ENCODE measurements at regions not wholly inside any gene's neighbourhood (a gene's known extent, or its start where the extent isn't known, plus 50 kb on each side); places are given as distances from the start of the nearest gene placed in this dataset.

DNA sequence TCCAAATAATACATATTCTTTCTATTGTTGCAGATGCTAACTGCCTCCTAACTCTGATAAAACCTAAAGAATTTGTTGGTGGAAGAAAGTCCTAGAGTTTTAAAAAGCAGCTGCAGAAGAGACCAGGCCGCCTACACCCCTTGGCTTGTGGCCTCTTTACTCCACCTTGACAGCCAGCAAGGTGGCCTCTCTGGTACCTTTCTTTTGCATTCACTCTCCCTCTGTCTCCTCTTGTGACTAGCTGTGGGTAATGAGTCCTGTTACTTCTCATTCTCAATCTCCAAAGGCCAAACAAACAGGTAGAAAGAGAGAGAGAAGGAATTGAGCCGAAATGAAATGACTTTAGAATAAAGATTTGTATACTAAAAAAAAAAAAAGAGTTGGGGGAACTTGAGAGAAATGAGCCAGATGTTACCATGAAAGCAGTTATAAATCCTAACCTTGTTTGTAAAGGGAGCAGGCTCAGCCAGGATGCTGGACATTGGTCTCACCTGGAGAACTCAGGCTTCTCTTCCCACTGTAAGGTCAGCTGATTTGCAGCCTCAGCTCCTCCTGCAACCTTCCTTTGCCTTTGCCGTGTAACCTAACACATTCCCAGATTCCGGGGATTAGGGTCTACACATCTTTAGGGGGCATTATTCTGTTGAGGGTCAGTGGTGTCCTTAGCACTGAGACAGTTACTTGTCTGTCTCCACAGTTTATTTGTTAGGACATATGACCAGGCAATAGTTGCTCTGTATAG, 164.1 kb upstream of the IRF2BP2 start:
- H3K9me1 ChIP-seq (ENCODE audit: control insufficient read depth, insufficient read depth, low read length) = no peaks in the 10 kb centered on the region
- no peaks in the 10 kb centered on the region for H3K79me2 ChIP-seq (ENCODE audit: control insufficient read depth, insufficient read depth, low read length)
- no peaks in the 10 kb centered on the region for H3K36me3 ChIP-seq (ENCODE audit: control insufficient read depth, insufficient read depth, low read length)
- CTCF ChIA-PET (ENCODE audit: low intra/inter-chr PET ratio) = no interaction called here
- 53% methylated on average over 4 of the region's 4 CpGs for WGBS (ENCODE audit: insufficient coverage, low coverage, missing lambda C conversion rate)
- no peak overlapping the region for H2AFZ ChIP-seq (ENCODE audit: low read depth, low read length)
- no peak for FAIRE-seq
- no peak for DNase-seq (ENCODE audit: extremely low read depth in 1 of 4, low spot score in 3 of 4)
- TF ChIP-seq PPARD (CRISPR knock-in tag; IDR thresholded peaks at IDR 0.05) (no peak), RBM25 (IDR thresholded peaks at IDR 0.05; ENCODE audit: low read depth, low read length, severe bottlenecking) (peak; percentile 37), ZNF274 (IDR thresholded peaks at IDR 0.05; ENCODE audit: borderline replicate concordance, low read depth, low read length) (no peak)
- in situ Hi-C loops (cut with MboI) (no loop called here), intact Hi-C loops (cut with micrococcal nuclease) (no loop called here)
- ATAC-seq = no peak
- H4K20me1 ChIP-seq (replicated peaks; ENCODE audit: control insufficient read depth, insufficient read depth, low read length) = no peaks in the 10 kb centered on the region
- no peak overlapping the region for H3K4me3 ChIP-seq
- no peak overlapping the region for H3K27ac ChIP-seq (ENCODE audit: extremely low read depth, low read depth, low read length)
- H3K4me2 ChIP-seq (ENCODE audit: insufficient read depth, low read length) = no peak overlapping the region
- peaks cover 21 to 28% of the 10 kb centered on the region in 2 experiments; a peak in 4 of 5 replicates for H3K27me3 ChIP-seq (ENCODE audit: control insufficient read depth in 2 of 2, insufficient read depth in 2 of 2, low read length in 2 of 2)
- POLR2A ChIA-PET = no interaction called here
- H3K4me1 ChIP-seq (replicated peaks in 1 of 2; ENCODE audit: control insufficient read depth in 2 of 2, insufficient read depth in 2 of 2, low read length in 2 of 2) = peaks cover 29 to 30% of the 10 kb centered on the region in 2 experiments
- no peak overlapping the region for H3K9ac ChIP-seq (ENCODE audit: insufficient read depth in 1 of 2, low read depth in 2 of 2, low read length in 2 of 2)
- no TSS peak for BruUV-seq (replicated peaks)
- H3K9me3 ChIP-seq (replicated peaks; ENCODE audit: control insufficient read depth, insufficient read depth, low read depth, low read length) = no peaks in the 10 kb centered on the region

DNA sequence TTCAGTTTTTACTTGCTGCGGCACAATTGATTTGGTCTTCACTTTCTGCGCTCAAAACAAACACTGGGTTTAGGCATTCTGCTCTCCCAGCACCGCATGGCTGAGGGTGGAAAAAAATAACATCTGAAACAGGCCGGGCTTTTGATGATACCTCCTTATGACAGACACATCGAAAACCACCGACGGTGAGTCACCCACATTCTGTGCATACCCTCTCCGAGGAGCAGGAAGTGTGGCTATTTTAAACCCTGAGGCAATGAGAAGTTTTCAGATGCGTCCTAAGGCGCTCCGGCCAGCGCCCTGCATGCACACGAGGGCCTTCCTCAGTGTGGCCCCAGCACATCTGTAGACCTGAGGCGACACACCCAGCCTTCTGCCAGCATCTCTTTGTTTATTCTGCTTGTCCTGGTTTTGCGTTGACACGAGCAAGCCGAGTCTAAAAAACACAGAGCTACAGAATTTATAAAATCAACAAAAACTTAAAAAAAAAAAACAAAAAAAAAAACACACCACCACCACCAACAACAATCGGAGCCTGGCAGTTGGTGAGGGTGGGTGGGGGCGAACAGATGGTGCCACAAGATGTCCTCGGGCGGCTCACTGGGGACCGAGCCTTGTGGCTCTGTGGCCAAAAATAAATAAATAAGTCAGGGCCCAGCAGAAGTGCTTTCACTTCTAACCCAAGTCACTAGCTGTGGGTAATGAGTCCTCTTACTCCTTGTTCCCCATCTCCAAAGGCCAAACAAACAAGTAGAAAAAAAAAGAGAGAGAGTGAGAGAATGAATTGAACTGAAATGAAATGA, 162.6 kb upstream of the IRF2BP2 start:
- in situ Hi-C loops (cut with MboI) (no loop called here), intact Hi-C loops (cut with micrococcal nuclease) (no loop called here)
- Histone ChIP-seq H3K27me3 (ENCODE audit: control insufficient read depth in 2 of 2, insufficient read depth in 2 of 2, low read length in 2 of 2) (peaks cover 8 to 14% of the 10 kb centered on the region in 2 experiments; a peak in 4 of 5 replicates), H3K27ac (ENCODE audit: extremely low read depth, low read depth, low read length) (peak overlapping the region; percentile 53; the same call in 2 of the 3 replicates), H3K79me2 (ENCODE audit: control insufficient read depth, insufficient read depth, low read length) (no peaks in the 10 kb centered on the region), H3K4me3 (no peak overlapping the region), H3K9me3 (replicated peaks; ENCODE audit: control insufficient read depth, insufficient read depth, low read depth, low read length) (no peaks in the 10 kb centered on the region), H3K9me1 (ENCODE audit: control insufficient read depth, insufficient read depth, low read length) (no peaks in the 10 kb centered on the region), H3K36me3 (ENCODE audit: control insufficient read depth, insufficient read depth, low read length) (no peaks in the 10 kb centered on the region), H2AFZ (ENCODE audit: low read depth, low read length) (peak overlapping the region; percentile 90), H3K4me2 (ENCODE audit: insufficient read depth, low read length) (no peak overlapping the region; the same call in 1 of the 2 replicates), H4K20me1 (replicated peaks; ENCODE audit: control insufficient read depth, insufficient read depth, low read length) (no peaks in the 10 kb centered on the region), H3K9ac (ENCODE audit: insufficient read depth in 1 of 2, low read depth in 2 of 2, low read length in 2 of 2) (peak overlapping the region; percentile 24 to 50; a peak in 3 of 4 replicates), H3K4me1 (replicated peaks in 1 of 2; ENCODE audit: control insufficient read depth in 2 of 2, insufficient read depth in 2 of 2, low read length in 2 of 2) (peaks cover 26 to 43% of the 10 kb centered on the region in 2 experiments)
- FAIRE-seq (peak; percentile 90), ATAC-seq (peak; percentile 85), DNase-seq (ENCODE audit: extremely low read depth in 1 of 4, low spot score in 3 of 4) (peak; percentile 60 to 88 (median 72))
- ChIA-PET CTCF (ENCODE audit: low intra/inter-chr PET ratio) (no interaction called here), POLR2A (no interaction called here)
- no TSS peak for BruUV-seq (replicated peaks)
- WGBS (ENCODE audit: insufficient coverage, low coverage, missing lambda C conversion rate) = 36% methylated on average over 22 of the region's 22 CpGs
- TF ChIP-seq NBN (IDR thresholded peaks at IDR 0.05; ENCODE audit: low read depth) (0 out of 2 replicates have a peak, but pooled peaks have one; percentile 28), ZNF584 (CRISPR knock-in tag; IDR thresholded peaks at IDR 0.05; ENCODE audit: low read depth) (peak; percentile 8; the same call in 1 of the 2 replicates), GABPA (tag; conservative IDR thresholded peaks at IDR 0.05; ENCODE audit: low read depth) (peak; percentile 51), SETDB1 (IDR thresholded peaks at IDR 0.05; ENCODE audit: low read length) (peak; percentile 81), CREM (IDR thresholded peaks at IDR 0.05; ENCODE audit: low read depth) (peak; percentile 45; the same call in 1 of the 2 replicates), SMARCA4 (IDR thresholded peaks at IDR 0.05) (peak; percentile 74)
- TF ChIP-seq, protein P1, sequence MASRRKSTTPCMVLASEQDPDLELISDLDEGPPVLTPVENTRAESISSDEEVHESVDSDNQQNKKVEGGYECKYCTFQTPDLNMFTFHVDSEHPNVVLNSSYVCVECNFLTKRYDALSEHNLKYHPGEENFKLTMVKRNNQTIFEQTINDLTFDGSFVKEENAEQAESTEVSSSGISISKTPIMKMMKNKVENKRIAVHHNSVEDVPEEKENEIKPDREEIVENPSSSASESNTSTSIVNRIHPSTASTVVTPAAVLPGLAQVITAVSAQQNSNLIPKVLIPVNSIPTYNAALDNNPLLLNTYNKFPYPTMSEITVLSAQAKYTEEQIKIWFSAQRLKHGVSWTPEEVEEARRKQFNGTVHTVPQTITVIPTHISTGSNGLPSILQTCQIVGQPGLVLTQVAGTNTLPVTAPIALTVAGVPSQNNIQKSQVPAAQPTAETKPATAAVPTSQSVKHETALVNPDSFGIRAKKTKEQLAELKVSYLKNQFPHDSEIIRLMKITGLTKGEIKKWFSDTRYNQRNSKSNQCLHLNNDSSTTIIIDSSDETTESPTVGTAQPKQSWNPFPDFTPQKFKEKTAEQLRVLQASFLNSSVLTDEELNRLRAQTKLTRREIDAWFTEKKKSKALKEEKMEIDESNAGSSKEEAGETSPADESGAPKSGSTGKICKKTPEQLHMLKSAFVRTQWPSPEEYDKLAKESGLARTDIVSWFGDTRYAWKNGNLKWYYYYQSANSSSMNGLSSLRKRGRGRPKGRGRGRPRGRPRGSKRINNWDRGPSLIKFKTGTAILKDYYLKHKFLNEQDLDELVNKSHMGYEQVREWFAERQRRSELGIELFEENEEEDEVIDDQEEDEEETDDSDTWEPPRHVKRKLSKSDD (conservative IDR thresholded peaks at IDR 0.05; ENCODE audit: low read length) = no peak

All from K562 (cell line).